ENCODE measurements at regions not wholly inside any gene's neighbourhood (a gene's known extent, or its start where the extent isn't known, plus 50 kb on each side); places are given as distances from the start of the nearest gene placed in this dataset.
A peak's percentile ranks its signal among the peaks of the same experiment; 100 is the strongest.

GRCh38 chr5:143761663-143762062 is 50.3 kb upstream of the HMHB1 start:
- Mint-ChIP-seq H3K9me3 (no peaks in the 10 kb centered on the region), H3K4me3 (no peak overlapping the region), H3K27ac (peak overlapping the region; percentile 47), H3K27me3 (peaks cover 5% of the 10 kb centered on the region), H3K4me1 (ENCODE audit: unreplicated experiment) (peaks cover 8% of the 10 kb centered on the region), H3K36me3 (no peaks in the 10 kb centered on the region)
- TF ChIP-seq, protein P1, sequence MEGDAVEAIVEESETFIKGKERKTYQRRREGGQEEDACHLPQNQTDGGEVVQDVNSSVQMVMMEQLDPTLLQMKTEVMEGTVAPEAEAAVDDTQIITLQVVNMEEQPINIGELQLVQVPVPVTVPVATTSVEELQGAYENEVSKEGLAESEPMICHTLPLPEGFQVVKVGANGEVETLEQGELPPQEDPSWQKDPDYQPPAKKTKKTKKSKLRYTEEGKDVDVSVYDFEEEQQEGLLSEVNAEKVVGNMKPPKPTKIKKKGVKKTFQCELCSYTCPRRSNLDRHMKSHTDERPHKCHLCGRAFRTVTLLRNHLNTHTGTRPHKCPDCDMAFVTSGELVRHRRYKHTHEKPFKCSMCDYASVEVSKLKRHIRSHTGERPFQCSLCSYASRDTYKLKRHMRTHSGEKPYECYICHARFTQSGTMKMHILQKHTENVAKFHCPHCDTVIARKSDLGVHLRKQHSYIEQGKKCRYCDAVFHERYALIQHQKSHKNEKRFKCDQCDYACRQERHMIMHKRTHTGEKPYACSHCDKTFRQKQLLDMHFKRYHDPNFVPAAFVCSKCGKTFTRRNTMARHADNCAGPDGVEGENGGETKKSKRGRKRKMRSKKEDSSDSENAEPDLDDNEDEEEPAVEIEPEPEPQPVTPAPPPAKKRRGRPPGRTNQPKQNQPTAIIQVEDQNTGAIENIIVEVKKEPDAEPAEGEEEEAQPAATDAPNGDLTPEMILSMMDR (conservative IDR thresholded peaks at IDR 0.05), result no peak
- no peak for DNase-seq (ENCODE audit: extremely low spot score, unreplicated experiment)

- no peak overlapping the region for H3K4me3 Mint-ChIP-seq
- TF ChIP-seq, protein P1 (conservative IDR thresholded peaks at IDR 0.05), result no peak
- H3K36me3 Mint-ChIP-seq, result no peaks in the 10 kb centered on the region
- H3K4me1 Mint-ChIP-seq (ENCODE audit: unreplicated experiment), result peaks cover 8% of the 10 kb centered on the region
- no peak overlapping the region for H3K27ac Mint-ChIP-seq
- no peak for DNase-seq (ENCODE audit: extremely low spot score, unreplicated experiment)
- no peaks in the 10 kb centered on the region for H3K9me3 Mint-ChIP-seq
- H3K27me3 Mint-ChIP-seq, result peaks cover 3% of the 10 kb centered on the region
Measured at GRCh38 chr5:143760755-143761154, 51.2 kb upstream of the HMHB1 start.

DNA sequence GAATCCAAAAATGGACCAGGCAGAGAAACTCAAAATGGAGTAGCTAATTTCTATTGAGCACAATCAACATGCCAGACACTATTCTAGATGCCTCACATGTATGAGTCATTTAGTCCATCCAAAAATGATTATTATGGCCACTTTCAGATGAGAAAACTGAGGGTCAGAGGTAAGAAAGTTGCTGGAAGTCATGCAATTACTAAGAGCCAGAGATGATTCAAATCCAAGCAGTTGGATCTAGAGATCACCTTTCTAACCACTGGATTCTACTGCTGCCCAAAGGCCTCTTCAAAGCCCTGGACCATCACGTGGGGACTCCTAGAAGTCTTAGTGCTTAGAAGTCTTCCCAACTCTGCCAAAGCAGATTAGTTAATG is 51.8 kb upstream of the HMHB1 start:
- peaks cover 3% of the 10 kb centered on the region for H3K27me3 Mint-ChIP-seq
- no peak for DNase-seq (ENCODE audit: extremely low spot score, unreplicated experiment)
- TF ChIP-seq, protein P1 (conservative IDR thresholded peaks at IDR 0.05), result no peak
- no peak overlapping the region for H3K27ac Mint-ChIP-seq
- no peak overlapping the region for H3K4me3 Mint-ChIP-seq
- no peaks in the 10 kb centered on the region for H3K36me3 Mint-ChIP-seq
- peaks cover 8% of the 10 kb centered on the region for H3K4me1 Mint-ChIP-seq (ENCODE audit: unreplicated experiment)
- no peaks in the 10 kb centered on the region for H3K9me3 Mint-ChIP-seq

DNA sequence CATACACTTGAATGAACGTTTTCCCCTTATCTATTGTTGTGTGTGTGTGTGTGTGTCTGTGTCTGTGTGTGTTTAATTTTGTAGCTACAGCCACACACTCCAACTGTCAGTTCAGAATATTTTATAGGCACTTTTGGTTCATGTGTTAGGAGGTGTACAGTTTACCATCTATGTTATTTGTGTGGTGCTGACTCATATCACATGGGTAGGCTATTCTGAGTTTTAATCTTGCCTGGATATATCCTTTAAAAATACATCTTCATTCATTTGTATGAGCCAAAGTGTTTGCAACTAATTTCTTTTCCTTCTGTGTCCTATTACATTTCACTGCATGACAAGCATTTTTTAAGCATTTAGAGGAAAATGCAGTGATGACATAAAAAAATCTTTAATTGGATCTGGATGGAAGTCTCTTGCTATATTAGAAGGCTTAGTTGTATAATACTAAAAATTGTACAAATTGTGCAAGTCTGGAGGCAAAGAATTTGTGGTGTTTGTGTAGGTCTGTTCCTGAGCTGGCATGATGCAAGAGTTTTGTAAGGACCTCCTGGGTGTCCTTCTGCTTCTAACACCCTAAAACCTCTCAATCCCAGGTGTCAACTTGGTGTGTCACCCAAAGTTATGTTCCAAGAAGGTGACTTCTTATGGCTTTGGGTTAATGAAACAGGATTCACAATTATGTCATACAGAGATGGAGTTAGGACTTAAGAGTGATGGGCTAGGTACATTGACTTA is 52.4 kb upstream of the HMHB1 start:
- Mint-ChIP-seq H3K27me3 (peaks cover 3% of the 10 kb centered on the region), H3K27ac (no peak overlapping the region), H3K4me3 (no peak overlapping the region), H3K4me1 (ENCODE audit: unreplicated experiment) (peaks cover 8% of the 10 kb centered on the region), H3K9me3 (no peaks in the 10 kb centered on the region), H3K36me3 (no peaks in the 10 kb centered on the region)
- TF ChIP-seq, protein P1 (conservative IDR thresholded peaks at IDR 0.05), result no peak
- DNase-seq (ENCODE audit: extremely low spot score, unreplicated experiment), result no peak

GRCh38 chr5:143758750-143759149 is 53.2 kb upstream of the HMHB1 start:
- Mint-ChIP-seq H3K36me3 (no peaks in the 10 kb centered on the region), H3K27me3 (peaks cover 3% of the 10 kb centered on the region), H3K27ac (no peak overlapping the region), H3K4me1 (ENCODE audit: unreplicated experiment) (peaks cover 8% of the 10 kb centered on the region), H3K4me3 (no peak overlapping the region), H3K9me3 (no peaks in the 10 kb centered on the region)
- TF ChIP-seq, protein P1 (conservative IDR thresholded peaks at IDR 0.05), result no peak
- DNase-seq (ENCODE audit: extremely low spot score, unreplicated experiment), result no peak

Measured in type B pancreatic cell (in vitro differentiated cells).